ENCODE measurements at regions not wholly inside any gene's neighbourhood (a gene's known extent, or its start where the extent isn't known, plus 50 kb on each side); places are given as distances from the start of the nearest gene placed in this dataset.

GRCh38 chr9:694092-694402 lies 147.4 kb upstream of the DMRT1 start:
- no peak for TF ChIP-seq CTCF (IDR thresholded peaks at IDR 0.05)
- TF ChIP-seq POLR2A (IDR thresholded peaks at IDR 0.05): no peak
